ENCODE measurements at regions not wholly inside any gene's neighbourhood (a gene's known extent, or its start where the extent isn't known, plus 50 kb on each side); places are given as distances from the start of the nearest gene placed in this dataset.

DNA sequence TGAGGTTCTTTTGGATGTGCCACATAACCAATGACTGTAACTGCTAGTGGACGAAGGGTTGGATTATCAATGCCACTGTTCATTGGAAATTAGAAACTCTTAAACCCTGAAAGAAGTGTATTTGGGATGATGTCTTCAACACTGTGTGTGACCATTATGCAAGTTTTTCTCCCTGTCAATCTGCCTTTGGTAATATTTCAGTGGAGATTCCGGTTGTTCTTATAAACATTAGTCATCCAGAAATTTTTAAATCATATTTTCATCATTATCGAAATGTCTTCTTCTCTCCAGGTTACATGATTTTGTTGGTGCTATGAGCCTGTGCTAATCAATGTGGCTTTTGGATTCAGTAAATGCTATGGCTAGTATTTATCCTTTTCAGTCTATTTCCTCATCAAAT, 61.7 kb upstream of the KLF6 start:
- H2AFZ ChIP-seq (ENCODE audit: control insufficient read depth, low read length): no peak overlapping the region
- no peaks in the 10 kb centered on the region for H3K27me3 ChIP-seq (ENCODE audit: control insufficient read depth, extremely low read depth, insufficient read depth, low read length)
- H3K9ac ChIP-seq (ENCODE audit: control insufficient read depth, extremely low read depth, insufficient read depth, low read length): no peak overlapping the region
- H3K4me1 ChIP-seq (ENCODE audit: control insufficient read depth, extremely low read depth, insufficient read depth, low read length): peaks cover 35% of the 10 kb centered on the region
- no peaks in the 10 kb centered on the region for H3K36me3 ChIP-seq (ENCODE audit: control insufficient read depth in 2 of 2, extremely low read depth in 1 of 2, insufficient read depth in 2 of 2, low read length in 2 of 2)
- no peak overlapping the region for H3K27ac ChIP-seq (ENCODE audit: control insufficient read depth, insufficient read depth, low read length)
- no peaks in the 10 kb centered on the region for H3K9me3 ChIP-seq (ENCODE audit: control insufficient read depth, low read depth, low read length)
- TF ChIP-seq, protein P1, sequence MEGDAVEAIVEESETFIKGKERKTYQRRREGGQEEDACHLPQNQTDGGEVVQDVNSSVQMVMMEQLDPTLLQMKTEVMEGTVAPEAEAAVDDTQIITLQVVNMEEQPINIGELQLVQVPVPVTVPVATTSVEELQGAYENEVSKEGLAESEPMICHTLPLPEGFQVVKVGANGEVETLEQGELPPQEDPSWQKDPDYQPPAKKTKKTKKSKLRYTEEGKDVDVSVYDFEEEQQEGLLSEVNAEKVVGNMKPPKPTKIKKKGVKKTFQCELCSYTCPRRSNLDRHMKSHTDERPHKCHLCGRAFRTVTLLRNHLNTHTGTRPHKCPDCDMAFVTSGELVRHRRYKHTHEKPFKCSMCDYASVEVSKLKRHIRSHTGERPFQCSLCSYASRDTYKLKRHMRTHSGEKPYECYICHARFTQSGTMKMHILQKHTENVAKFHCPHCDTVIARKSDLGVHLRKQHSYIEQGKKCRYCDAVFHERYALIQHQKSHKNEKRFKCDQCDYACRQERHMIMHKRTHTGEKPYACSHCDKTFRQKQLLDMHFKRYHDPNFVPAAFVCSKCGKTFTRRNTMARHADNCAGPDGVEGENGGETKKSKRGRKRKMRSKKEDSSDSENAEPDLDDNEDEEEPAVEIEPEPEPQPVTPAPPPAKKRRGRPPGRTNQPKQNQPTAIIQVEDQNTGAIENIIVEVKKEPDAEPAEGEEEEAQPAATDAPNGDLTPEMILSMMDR (optimal IDR thresholded peaks at IDR 0.05 in 1 of 3, IDR thresholded peaks at IDR 0.05 in 1 of 3, conservative IDR thresholded peaks at IDR 0.05 in 1 of 3; ENCODE audit: extremely low read depth in 1 of 3, insufficient read depth in 2 of 3, low read length in 3 of 3): no peak
- TF ChIP-seq EZH2 (IDR thresholded peaks at IDR 0.05; ENCODE audit: low read length): no peak
- H3K79me2 ChIP-seq (ENCODE audit: control insufficient read depth, insufficient read depth, low read length): no peaks in the 10 kb centered on the region
- no peak overlapping the region for H3K4me2 ChIP-seq (ENCODE audit: control insufficient read depth, extremely low read depth, insufficient read depth, low read depth, low read length)
- DNase-seq (ENCODE audit: low read depth, low spot score) (no peak), FAIRE-seq (no peak)
- dilution Hi-C loops (cut with MboI; ENCODE audit: extremely low pct_ligation_motif_present, low sequenced_read_pairs): no loop called here
- no peaks in the 10 kb centered on the region for H3K9me1 ChIP-seq (ENCODE audit: control insufficient read depth, extremely low read depth, insufficient read depth, low read length)
- no peaks in the 10 kb centered on the region for H4K20me1 ChIP-seq (ENCODE audit: control insufficient read depth, extremely low read depth, insufficient read depth, low read length)
- no peak overlapping the region for H3K4me3 ChIP-seq (ENCODE audit: control insufficient read depth in 2 of 3, extremely low read depth in 1 of 3, insufficient read depth in 2 of 3, low read depth in 1 of 3, low read length in 3 of 3)

DNA sequence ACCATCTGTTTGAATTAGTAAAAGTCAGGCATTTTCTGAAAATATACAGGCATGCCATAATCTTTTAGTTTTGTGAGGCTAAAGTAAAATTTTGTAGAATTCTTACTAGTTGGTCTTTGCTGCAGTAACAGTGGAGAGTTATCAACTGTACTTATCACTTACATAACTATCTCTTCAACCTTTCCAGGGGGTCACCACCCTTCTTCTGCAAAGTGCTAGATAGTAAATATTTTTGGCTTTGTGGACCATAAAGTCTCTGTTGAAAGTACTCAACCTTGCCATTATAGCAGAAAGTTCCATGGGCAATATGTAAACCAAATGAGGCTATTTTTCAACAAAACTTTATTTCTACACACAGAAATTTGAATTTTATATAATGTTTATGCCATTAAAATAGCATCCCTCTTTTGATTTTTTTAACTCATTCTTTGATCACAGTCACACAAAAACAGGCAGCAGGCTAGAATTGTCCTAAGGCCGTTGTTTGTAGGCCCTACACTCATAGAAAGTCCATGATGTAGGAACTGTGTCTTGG, 59.5 kb upstream of the KLF6 start:
- dilution Hi-C loops (cut with MboI; ENCODE audit: extremely low pct_ligation_motif_present, low sequenced_read_pairs): no loop called here
- H3K4me1 ChIP-seq (ENCODE audit: control insufficient read depth, extremely low read depth, insufficient read depth, low read length): peaks cover 13% of the 10 kb centered on the region
- TF ChIP-seq, protein P1 (optimal IDR thresholded peaks at IDR 0.05 in 1 of 3, IDR thresholded peaks at IDR 0.05 in 1 of 3, conservative IDR thresholded peaks at IDR 0.05 in 1 of 3; ENCODE audit: extremely low read depth in 1 of 3, insufficient read depth in 2 of 3, low read length in 3 of 3): no peak
- TF ChIP-seq EZH2 (IDR thresholded peaks at IDR 0.05; ENCODE audit: low read length): no peak
- no peak overlapping the region for H3K4me2 ChIP-seq (ENCODE audit: control insufficient read depth, extremely low read depth, insufficient read depth, low read depth, low read length)
- no peaks in the 10 kb centered on the region for H3K9me1 ChIP-seq (ENCODE audit: control insufficient read depth, extremely low read depth, insufficient read depth, low read length)
- no peak for DNase-seq (ENCODE audit: low read depth, low spot score)
- H3K4me3 ChIP-seq (ENCODE audit: control insufficient read depth in 2 of 3, extremely low read depth in 1 of 3, insufficient read depth in 2 of 3, low read depth in 1 of 3, low read length in 3 of 3): no peak overlapping the region
- no peak overlapping the region for H3K27ac ChIP-seq (ENCODE audit: control insufficient read depth, insufficient read depth, low read length)
- no peak for FAIRE-seq
- no peaks in the 10 kb centered on the region for H3K36me3 ChIP-seq (ENCODE audit: control insufficient read depth in 2 of 2, extremely low read depth in 1 of 2, insufficient read depth in 2 of 2, low read length in 2 of 2)
- no peaks in the 10 kb centered on the region for H3K9me3 ChIP-seq (ENCODE audit: control insufficient read depth, low read depth, low read length)
- no peak overlapping the region for H3K9ac ChIP-seq (ENCODE audit: control insufficient read depth, extremely low read depth, insufficient read depth, low read length)
- no peaks in the 10 kb centered on the region for H3K27me3 ChIP-seq (ENCODE audit: control insufficient read depth, extremely low read depth, insufficient read depth, low read length)
- no peaks in the 10 kb centered on the region for H3K79me2 ChIP-seq (ENCODE audit: control insufficient read depth, insufficient read depth, low read length)
- H4K20me1 ChIP-seq (ENCODE audit: control insufficient read depth, extremely low read depth, insufficient read depth, low read length): no peaks in the 10 kb centered on the region
- no peak overlapping the region for H2AFZ ChIP-seq (ENCODE audit: control insufficient read depth, low read length)

Data from keratinocyte (primary cell).